ENCODE measurements at regions not wholly inside any gene's neighbourhood (a gene's known extent, or its start where the extent isn't known, plus 50 kb on each side); places are given as distances from the start of the nearest gene placed in this dataset.

GRCh38 chr10:55200020-55200419 lies 399.0 kb upstream of the PCDH15 start:
- no peak for TF ChIP-seq CTCF (IDR thresholded peaks at IDR 0.05; ENCODE audit: borderline replicate concordance, control extremely low read depth, extremely low read depth, insufficient read depth, missing control alignments)
- in situ Hi-C loops (cut with MboI; ENCODE audit: low sequenced_read_pairs, unreplicated experiment) = no loop called here
- no peak for DNase-seq (ENCODE audit: low spot score)

GRCh38 chr10:55191236-55191860 lies 390.3 kb upstream of the PCDH15 start:
- TF ChIP-seq CTCF (IDR thresholded peaks at IDR 0.05; ENCODE audit: borderline replicate concordance, control extremely low read depth, extremely low read depth, insufficient read depth, missing control alignments) = no peak
- in situ Hi-C loops (cut with MboI; ENCODE audit: low sequenced_read_pairs, unreplicated experiment) = no loop called here
- no peak for DNase-seq (ENCODE audit: low spot score)

- TF ChIP-seq CTCF (IDR thresholded peaks at IDR 0.05; ENCODE audit: borderline replicate concordance, control extremely low read depth, extremely low read depth, insufficient read depth, missing control alignments) = no peak
- no peak for DNase-seq (ENCODE audit: low spot score)
- in situ Hi-C loops (cut with MboI; ENCODE audit: low sequenced_read_pairs, unreplicated experiment) = no loop called here
Measured at GRCh38 chr10:55183993-55184392, 383.0 kb upstream of the PCDH15 start.

- in situ Hi-C loops (cut with MboI; ENCODE audit: low sequenced_read_pairs, unreplicated experiment) = no loop called here
- DNase-seq (ENCODE audit: low spot score) = no peak
- no peak for TF ChIP-seq CTCF (IDR thresholded peaks at IDR 0.05; ENCODE audit: borderline replicate concordance, control extremely low read depth, extremely low read depth, insufficient read depth, missing control alignments)
Measured at GRCh38 chr10:55180357-55180756, 379.3 kb upstream of the PCDH15 start.

- DNase-seq (ENCODE audit: low spot score) = no peak
- TF ChIP-seq CTCF (IDR thresholded peaks at IDR 0.05; ENCODE audit: borderline replicate concordance, control extremely low read depth, extremely low read depth, insufficient read depth, missing control alignments) = no peak
- in situ Hi-C loops (cut with MboI; ENCODE audit: low sequenced_read_pairs, unreplicated experiment) = no loop called here
Measured at GRCh38 chr10:55174419-55174818, 373.4 kb upstream of the PCDH15 start.

GRCh38 chr10:55169493-55169892 lies 368.5 kb upstream of the PCDH15 start:
- no peak for DNase-seq (ENCODE audit: low spot score)
- TF ChIP-seq CTCF (IDR thresholded peaks at IDR 0.05; ENCODE audit: borderline replicate concordance, control extremely low read depth, extremely low read depth, insufficient read depth, missing control alignments) = no peak
- in situ Hi-C loops (cut with MboI; ENCODE audit: low sequenced_read_pairs, unreplicated experiment) = no loop called here
